ENCODE measurements at regions not wholly inside any gene's neighbourhood (a gene's known extent, or its start where the extent isn't known, plus 50 kb on each side); places are given as distances from the start of the nearest gene placed in this dataset.

- H3K4me2 ChIP-seq (ENCODE audit: low read length) = no peak overlapping the region
Observed at GRCh38 chr2:196544906-196545433, 94.5 kb upstream of the CCDC150 start.

GRCh38 chr2:196546151-196546919 is 93.2 kb upstream of the CCDC150 start:
- no peaks in the 10 kb centered on the region for H3K9me3 ChIP-seq (ENCODE audit: low read length)
- H3K4me3 ChIP-seq (ENCODE audit: low read depth, low read length, poor library complexity, severe bottlenecking) = no peak overlapping the region
- no peaks in the 10 kb centered on the region for H3K79me2 ChIP-seq (ENCODE audit: insufficient read depth, low read length)
- H3K4me1 ChIP-seq (ENCODE audit: insufficient read depth, low read length, severe bottlenecking) = no peaks in the 10 kb centered on the region
- H4K20me1 ChIP-seq (ENCODE audit: insufficient read depth, low read length) = no peaks in the 10 kb centered on the region
- H3K9me2 ChIP-seq (ENCODE audit: low read depth, low read length) = no peaks in the 10 kb centered on the region
- H3K9ac ChIP-seq (ENCODE audit: low read length) = no peak overlapping the region
- no peaks in the 10 kb centered on the region for H3K27me3 ChIP-seq (ENCODE audit: insufficient read depth, low read length)
- no peak for TF ChIP-seq EZH2 (IDR thresholded peaks at IDR 0.05; ENCODE audit: borderline replicate concordance, low read length)
- TF ChIP-seq CTCF (IDR thresholded peaks at IDR 0.05; ENCODE audit: low read length) = no peak
- H3F3A ChIP-seq (ENCODE audit: insufficient read depth, low read length) = no peaks in the 10 kb centered on the region
- no peak overlapping the region for H2AFZ ChIP-seq (ENCODE audit: low read length)
- H3K4me2 ChIP-seq (ENCODE audit: low read length) = no peak overlapping the region
- no peak overlapping the region for H3K27ac ChIP-seq (ENCODE audit: low read depth, low read length, poor library complexity, severe bottlenecking)
- no peaks in the 10 kb centered on the region for H3K36me3 ChIP-seq (ENCODE audit: insufficient read depth, low read length)

More at GRCh38 chr2:196544906-196545433, 94.5 kb upstream of the CCDC150 start:
- H4K20me1 ChIP-seq (ENCODE audit: insufficient read depth, low read length) = no peaks in the 10 kb centered on the region
- no peaks in the 10 kb centered on the region for H3K9me2 ChIP-seq (ENCODE audit: low read depth, low read length)
- H2AFZ ChIP-seq (ENCODE audit: low read length) = no peak overlapping the region
- no peaks in the 10 kb centered on the region for H3K79me2 ChIP-seq (ENCODE audit: insufficient read depth, low read length)
- H3K27ac ChIP-seq (ENCODE audit: low read depth, low read length, poor library complexity, severe bottlenecking) = no peak overlapping the region
- no peak overlapping the region for H3K9ac ChIP-seq (ENCODE audit: low read length)
- H3K9me3 ChIP-seq (ENCODE audit: low read length) = no peaks in the 10 kb centered on the region
- no peaks in the 10 kb centered on the region for H3K36me3 ChIP-seq (ENCODE audit: insufficient read depth, low read length)
- H3K4me3 ChIP-seq (ENCODE audit: low read depth, low read length, poor library complexity, severe bottlenecking) = no peak overlapping the region
- no peaks in the 10 kb centered on the region for H3K4me1 ChIP-seq (ENCODE audit: insufficient read depth, low read length, severe bottlenecking)
- no peaks in the 10 kb centered on the region for H3K27me3 ChIP-seq (ENCODE audit: insufficient read depth, low read length)
- TF ChIP-seq EZH2 (IDR thresholded peaks at IDR 0.05; ENCODE audit: borderline replicate concordance, low read length) (no peak), CTCF (IDR thresholded peaks at IDR 0.05; ENCODE audit: low read length) (no peak)
- H3F3A ChIP-seq (ENCODE audit: insufficient read depth, low read length) = no peaks in the 10 kb centered on the region

GRCh38 chr2:196549052-196549451 is 90.5 kb upstream of the CCDC150 start:
- Histone ChIP-seq H3K4me1 (ENCODE audit: insufficient read depth, low read length, severe bottlenecking) (no peaks in the 10 kb centered on the region), H2AFZ (ENCODE audit: low read length) (no peak overlapping the region), H4K20me1 (ENCODE audit: insufficient read depth, low read length) (no peaks in the 10 kb centered on the region), H3K36me3 (ENCODE audit: insufficient read depth, low read length) (no peaks in the 10 kb centered on the region), H3K4me3 (ENCODE audit: low read depth, low read length, poor library complexity, severe bottlenecking) (no peak overlapping the region), H3K9ac (ENCODE audit: low read length) (no peak overlapping the region), H3K9me2 (ENCODE audit: low read depth, low read length) (no peaks in the 10 kb centered on the region), H3K27ac (ENCODE audit: low read depth, low read length, poor library complexity, severe bottlenecking) (no peak overlapping the region), H3K9me3 (ENCODE audit: low read length) (no peaks in the 10 kb centered on the region), H3K79me2 (ENCODE audit: insufficient read depth, low read length) (no peaks in the 10 kb centered on the region), H3K4me2 (ENCODE audit: low read length) (no peak overlapping the region), H3K27me3 (ENCODE audit: insufficient read depth, low read length) (no peaks in the 10 kb centered on the region), H3F3A (ENCODE audit: insufficient read depth, low read length) (no peaks in the 10 kb centered on the region)
- no peak for TF ChIP-seq EZH2 (IDR thresholded peaks at IDR 0.05; ENCODE audit: borderline replicate concordance, low read length)
- TF ChIP-seq CTCF (IDR thresholded peaks at IDR 0.05; ENCODE audit: low read length) = no peak

Measured in OCI-LY1 (cell line).